RWPE2 (cell line): ENCODE measurements at regions not wholly inside any gene's neighbourhood (a gene's known extent, or its start where the extent isn't known, plus 50 kb on each side); places are given as distances from the start of the nearest gene placed in this dataset.
"Not testable (repeated sequence)": the region's sequence is repeated elsewhere in the genome, so short reads cannot be mapped to it uniquely, and the experiment has no call there.

Experiments used
- ATAC-seq: fragments of 200-7000 bp; cut with Tn5 transposase; 3 replicates; pipeline ENCODE4 v1.9.1; 2021; ENCODE audit warnings: low read depth
- DNase-seq: peaks from one replicate; pipeline ENCODE4 v3.0.0-alpha.2; 2020; ENCODE audit warnings: low spot score
- H3K27ac ChIP-seq: fragments of 450-650 bp; 2 replicates; pipeline ENCODE4 v1.5.1; 2017; ENCODE audit warnings: mild to moderate bottlenecking; ENCODE audit not compliant: poor library complexity, severe bottlenecking
- H3K27me3 ChIP-seq: fragments of 250-450 bp; sonication (Bioruptor Pico); 2 replicates; pipeline ENCODE4 v1.5.1; 2021; ENCODE audit warnings: mild to moderate bottlenecking, moderate library complexity; ENCODE audit not compliant: insufficient read depth, poor library complexity, severe bottlenecking
- H3K36me3 ChIP-seq: fragments of 250-450 bp; sonication (Bioruptor Pico); 2 replicates; pipeline ENCODE4 v1.5.1; 2020; ENCODE audit warnings: low read depth, mild to moderate bottlenecking, moderate library complexity
- H3K4me1 ChIP-seq: fragments of 250-450 bp; sonication (Bioruptor Pico); 2 replicates; pipeline ENCODE4 v1.5.1; 2021; ENCODE audit warnings: mild to moderate bottlenecking, moderate library complexity; ENCODE audit not compliant: insufficient read depth, poor library complexity, severe bottlenecking
- H3K4me3 ChIP-seq: fragments of 250-450 bp; sonication (Bioruptor Pico); 2 replicates; pipeline ENCODE4 v1.5.1; 2021; ENCODE audit warnings: mild to moderate bottlenecking, moderate library complexity; ENCODE audit not compliant: severe bottlenecking
- H3K9me3 ChIP-seq: fragments of 250-450 bp; sonication (Bioruptor Pico); 2 replicates; pipeline ENCODE4 v1.5.1; 2021; ENCODE audit warnings: mild to moderate bottlenecking, moderate library complexity; ENCODE audit not compliant: severe bottlenecking
- TF ChIP-seq, protein P1 (sequence below): fragments of 450-650 bp; IDR thresholded peaks from one replicate; pipeline ENCODE4 v1.5.1; 2017; ENCODE audit warnings: mild to moderate bottlenecking, moderate library complexity; ENCODE audit not compliant: poor library complexity, severe bottlenecking

DNA sequence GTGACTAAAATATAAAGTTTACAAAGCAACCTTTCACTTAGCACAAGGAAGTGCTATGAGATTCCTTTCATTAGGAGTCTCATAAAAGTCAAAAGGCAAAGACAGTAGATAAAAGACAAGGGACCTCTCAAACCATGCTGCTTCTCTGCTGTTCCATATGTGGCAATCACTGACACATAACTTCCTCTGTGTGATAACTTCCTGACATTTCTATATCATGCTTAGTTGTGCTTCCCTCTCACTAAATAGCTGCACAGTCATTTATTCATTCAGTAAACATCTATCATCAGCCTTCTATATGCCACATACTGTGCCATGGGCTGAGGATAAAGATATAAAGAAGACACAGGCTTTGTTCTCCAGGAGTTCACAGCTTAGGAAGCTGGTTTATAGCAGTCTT is 214.8 kb upstream of the GRIK2 start:
- no peaks in the 10 kb centered on the region for H3K9me3 ChIP-seq
- ATAC-seq: peak; percentile 40; the same call in 1 of the 3 replicates
- no peak for DNase-seq
- H3K4me1 ChIP-seq: no peaks in the 10 kb centered on the region
- H3K36me3 ChIP-seq: no peaks in the 10 kb centered on the region
- TF ChIP-seq, protein P1, sequence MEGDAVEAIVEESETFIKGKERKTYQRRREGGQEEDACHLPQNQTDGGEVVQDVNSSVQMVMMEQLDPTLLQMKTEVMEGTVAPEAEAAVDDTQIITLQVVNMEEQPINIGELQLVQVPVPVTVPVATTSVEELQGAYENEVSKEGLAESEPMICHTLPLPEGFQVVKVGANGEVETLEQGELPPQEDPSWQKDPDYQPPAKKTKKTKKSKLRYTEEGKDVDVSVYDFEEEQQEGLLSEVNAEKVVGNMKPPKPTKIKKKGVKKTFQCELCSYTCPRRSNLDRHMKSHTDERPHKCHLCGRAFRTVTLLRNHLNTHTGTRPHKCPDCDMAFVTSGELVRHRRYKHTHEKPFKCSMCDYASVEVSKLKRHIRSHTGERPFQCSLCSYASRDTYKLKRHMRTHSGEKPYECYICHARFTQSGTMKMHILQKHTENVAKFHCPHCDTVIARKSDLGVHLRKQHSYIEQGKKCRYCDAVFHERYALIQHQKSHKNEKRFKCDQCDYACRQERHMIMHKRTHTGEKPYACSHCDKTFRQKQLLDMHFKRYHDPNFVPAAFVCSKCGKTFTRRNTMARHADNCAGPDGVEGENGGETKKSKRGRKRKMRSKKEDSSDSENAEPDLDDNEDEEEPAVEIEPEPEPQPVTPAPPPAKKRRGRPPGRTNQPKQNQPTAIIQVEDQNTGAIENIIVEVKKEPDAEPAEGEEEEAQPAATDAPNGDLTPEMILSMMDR: no peak
- H3K27me3 ChIP-seq: no peaks in the 10 kb centered on the region
- no peak overlapping the region for H3K4me3 ChIP-seq
- H3K27ac ChIP-seq: no peak overlapping the region

DNA sequence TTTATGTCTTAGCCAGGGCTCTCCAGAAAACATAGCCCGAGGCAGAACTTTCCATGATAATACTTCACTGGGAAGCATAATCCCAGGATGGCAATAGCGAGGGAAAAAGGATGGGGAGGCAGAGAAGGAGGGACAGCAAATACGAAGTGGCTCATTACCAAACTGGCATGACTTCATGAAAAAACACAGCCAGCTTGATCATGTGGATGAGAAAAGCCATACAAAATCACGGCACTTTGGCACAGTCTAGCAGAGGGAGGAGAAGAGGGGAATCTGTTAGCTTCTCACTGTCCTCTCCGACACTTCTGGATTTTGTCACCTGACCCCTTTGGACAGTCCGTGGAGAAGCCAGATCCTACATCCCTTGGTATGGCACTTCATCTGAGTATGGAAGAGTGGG is 212.5 kb upstream of the GRIK2 start:
- Histone ChIP-seq H3K27me3 (no peaks in the 10 kb centered on the region), H3K36me3 (no peaks in the 10 kb centered on the region), H3K4me3 (no peak overlapping the region), H3K9me3 (no peaks in the 10 kb centered on the region), H3K4me1 (no peaks in the 10 kb centered on the region), H3K27ac (no peak overlapping the region)
- ATAC-seq (no peak), DNase-seq (no peak)
- TF ChIP-seq, protein P1: no peak

GRCh38 chr6:101188285-101188798 is 205.2 kb upstream of the GRIK2 start:
- not testable (repeated sequence) for H3K9me3 ChIP-seq, ATAC-seq, H3K4me1 ChIP-seq, H3K27ac ChIP-seq, H3K27me3 ChIP-seq, H3K4me3 ChIP-seq, DNase-seq, H3K36me3 ChIP-seq

GRCh38 chr6:101195588-101195987 is 197.9 kb upstream of the GRIK2 start:
- ATAC-seq: no peak
- TF ChIP-seq, protein P1: no peak
- DNase-seq: no peak

DNA sequence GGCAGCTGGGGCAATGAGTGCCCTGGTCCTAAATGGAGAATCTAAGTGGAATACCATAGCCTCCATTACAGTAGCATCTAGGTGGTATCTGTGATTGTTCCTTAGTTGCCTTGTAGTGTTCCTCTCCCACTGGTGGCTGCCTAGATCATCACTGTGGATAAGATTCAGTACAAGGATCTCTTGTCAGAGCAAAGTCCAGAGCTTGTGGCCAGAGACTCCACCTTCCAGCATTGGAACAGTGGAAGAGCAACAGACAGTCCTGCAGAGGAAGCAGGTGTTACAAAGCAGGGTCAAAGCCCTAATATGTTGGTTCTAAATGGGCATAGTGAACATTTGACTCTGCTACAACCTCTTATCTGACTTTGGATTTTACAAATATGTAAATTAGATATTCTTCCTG is 194.1 kb upstream of the GRIK2 start:
- Histone ChIP-seq H3K4me1 (no peaks in the 10 kb centered on the region), H3K36me3 (no peaks in the 10 kb centered on the region), H3K27me3 (no peaks in the 10 kb centered on the region), H3K4me3 (no peak overlapping the region), H3K27ac (no peak overlapping the region), H3K9me3 (no peaks in the 10 kb centered on the region)
- TF ChIP-seq, protein P1: no peak
- ATAC-seq: no peak
- no peak for DNase-seq

More at GRCh38 chr6:101195588-101195987, 197.9 kb upstream of the GRIK2 start:
- Histone ChIP-seq H3K36me3 (no peaks in the 10 kb centered on the region), H3K27me3 (no peaks in the 10 kb centered on the region), H3K4me1 (no peaks in the 10 kb centered on the region), H3K4me3 (no peak overlapping the region), H3K9me3 (no peaks in the 10 kb centered on the region), H3K27ac (no peak overlapping the region)
